ENCODE measurements at regions not wholly inside any gene's neighbourhood (a gene's known extent, or its start where the extent isn't known, plus 50 kb on each side); places are given as distances from the start of the nearest gene placed in this dataset.

- Histone ChIP-seq H3K9me3 (ENCODE audit: control insufficient read depth in 2 of 2, low read length in 2 of 2) (peaks cover 0 to 3% of the 10 kb centered on the region in 2 donors), H3K27me3 (ENCODE audit: control insufficient read depth in 2 of 2, insufficient read depth in 2 of 2, low read length in 2 of 2) (no peaks in the 10 kb centered on the region), H3K27ac (ENCODE audit: low read depth in 2 of 2, low read length in 2 of 2) (no peak overlapping the region), H3K4me3 (ENCODE audit: low read length in 2 of 2) (no peak overlapping the region), H3K4me1 (ENCODE audit: control insufficient read depth in 2 of 2, insufficient read depth in 2 of 2, low read length in 2 of 2) (no peaks in the 10 kb centered on the region), H3K36me3 (ENCODE audit: control insufficient read depth in 2 of 2, insufficient read depth in 2 of 2, low read length in 2 of 2) (no peaks in the 10 kb centered on the region), H3K9ac (ENCODE audit: low read depth in 1 of 2, low read length in 2 of 2) (no peak overlapping the region)
Observed at GRCh38 chr5:2415678-2416077, 335.8 kb downstream of the IRX2 start.

GRCh38 chr5:2410451-2410850 lies 341.0 kb downstream of the IRX2 start:
- Histone ChIP-seq H3K4me3 (ENCODE audit: low read length in 2 of 2) (no peak overlapping the region), H3K27ac (ENCODE audit: low read depth in 2 of 2, low read length in 2 of 2) (no peak overlapping the region), H3K4me1 (ENCODE audit: control insufficient read depth in 2 of 2, insufficient read depth in 2 of 2, low read length in 2 of 2) (no peaks in the 10 kb centered on the region), H3K27me3 (ENCODE audit: control insufficient read depth in 2 of 2, insufficient read depth in 2 of 2, low read length in 2 of 2) (no peaks in the 10 kb centered on the region), H3K9me3 (ENCODE audit: control insufficient read depth in 2 of 2, low read length in 2 of 2) (no peaks in the 10 kb centered on the region), H3K36me3 (ENCODE audit: control insufficient read depth in 2 of 2, insufficient read depth in 2 of 2, low read length in 2 of 2) (no peaks in the 10 kb centered on the region), H3K9ac (ENCODE audit: low read depth in 1 of 2, low read length in 2 of 2) (no peak overlapping the region)

- no peak overlapping the region for H3K4me3 ChIP-seq (ENCODE audit: low read length in 2 of 2)
- no peaks in the 10 kb centered on the region for H3K27me3 ChIP-seq (ENCODE audit: control insufficient read depth in 2 of 2, insufficient read depth in 2 of 2, low read length in 2 of 2)
- H3K9me3 ChIP-seq (ENCODE audit: control insufficient read depth in 2 of 2, low read length in 2 of 2), result no peaks in the 10 kb centered on the region
- H3K27ac ChIP-seq (ENCODE audit: low read depth in 2 of 2, low read length in 2 of 2), result no peak overlapping the region
- H3K4me1 ChIP-seq (ENCODE audit: control insufficient read depth in 2 of 2, insufficient read depth in 2 of 2, low read length in 2 of 2), result no peaks in the 10 kb centered on the region
- H3K36me3 ChIP-seq (ENCODE audit: control insufficient read depth in 2 of 2, insufficient read depth in 2 of 2, low read length in 2 of 2), result no peaks in the 10 kb centered on the region
- no peak overlapping the region for H3K9ac ChIP-seq (ENCODE audit: low read depth in 1 of 2, low read length in 2 of 2)
Observed at GRCh38 chr5:2403296-2403695, 348.2 kb downstream of the IRX2 start.

GRCh38 chr5:2399804-2400203 lies 351.7 kb downstream of the IRX2 start:
- no peak overlapping the region for H3K9ac ChIP-seq (ENCODE audit: low read depth in 1 of 2, low read length in 2 of 2)
- no peaks in the 10 kb centered on the region for H3K9me3 ChIP-seq (ENCODE audit: control insufficient read depth in 2 of 2, low read length in 2 of 2)
- H3K4me1 ChIP-seq (ENCODE audit: control insufficient read depth in 2 of 2, insufficient read depth in 2 of 2, low read length in 2 of 2), result no peaks in the 10 kb centered on the region
- H3K36me3 ChIP-seq (ENCODE audit: control insufficient read depth in 2 of 2, insufficient read depth in 2 of 2, low read length in 2 of 2), result no peaks in the 10 kb centered on the region
- H3K27ac ChIP-seq (ENCODE audit: low read depth in 2 of 2, low read length in 2 of 2), result no peak overlapping the region
- no peak overlapping the region for H3K4me3 ChIP-seq (ENCODE audit: low read length in 2 of 2)
- no peaks in the 10 kb centered on the region for H3K27me3 ChIP-seq (ENCODE audit: control insufficient read depth in 2 of 2, insufficient read depth in 2 of 2, low read length in 2 of 2)

GRCh38 chr5:2399096-2399495 lies 352.4 kb downstream of the IRX2 start:
- H3K9ac ChIP-seq (ENCODE audit: low read depth in 1 of 2, low read length in 2 of 2), result no peak overlapping the region
- H3K36me3 ChIP-seq (ENCODE audit: control insufficient read depth in 2 of 2, insufficient read depth in 2 of 2, low read length in 2 of 2), result no peaks in the 10 kb centered on the region
- H3K4me1 ChIP-seq (ENCODE audit: control insufficient read depth in 2 of 2, insufficient read depth in 2 of 2, low read length in 2 of 2), result no peaks in the 10 kb centered on the region
- no peak overlapping the region for H3K4me3 ChIP-seq (ENCODE audit: low read length in 2 of 2)
- no peak overlapping the region for H3K27ac ChIP-seq (ENCODE audit: low read depth in 2 of 2, low read length in 2 of 2)
- H3K9me3 ChIP-seq (ENCODE audit: control insufficient read depth in 2 of 2, low read length in 2 of 2), result no peaks in the 10 kb centered on the region
- H3K27me3 ChIP-seq (ENCODE audit: control insufficient read depth in 2 of 2, insufficient read depth in 2 of 2, low read length in 2 of 2), result no peaks in the 10 kb centered on the region

- Histone ChIP-seq H3K27ac (ENCODE audit: low read depth in 2 of 2, low read length in 2 of 2) (no peak overlapping the region), H3K27me3 (ENCODE audit: control insufficient read depth in 2 of 2, insufficient read depth in 2 of 2, low read length in 2 of 2) (no peaks in the 10 kb centered on the region), H3K9ac (ENCODE audit: low read depth in 1 of 2, low read length in 2 of 2) (no peak overlapping the region), H3K4me3 (ENCODE audit: low read length in 2 of 2) (no peak overlapping the region), H3K9me3 (ENCODE audit: control insufficient read depth in 2 of 2, low read length in 2 of 2) (no peaks in the 10 kb centered on the region), H3K36me3 (ENCODE audit: control insufficient read depth in 2 of 2, insufficient read depth in 2 of 2, low read length in 2 of 2) (no peaks in the 10 kb centered on the region), H3K4me1 (ENCODE audit: control insufficient read depth in 2 of 2, insufficient read depth in 2 of 2, low read length in 2 of 2) (no peaks in the 10 kb centered on the region)
Observed at GRCh38 chr5:2393556-2393955, 357.9 kb downstream of the IRX2 start.

- no peak overlapping the region for H3K9ac ChIP-seq (ENCODE audit: low read depth in 1 of 2, low read length in 2 of 2)
- no peaks in the 10 kb centered on the region for H3K27me3 ChIP-seq (ENCODE audit: control insufficient read depth in 2 of 2, insufficient read depth in 2 of 2, low read length in 2 of 2)
- no peaks in the 10 kb centered on the region for H3K4me1 ChIP-seq (ENCODE audit: control insufficient read depth in 2 of 2, insufficient read depth in 2 of 2, low read length in 2 of 2)
- H3K9me3 ChIP-seq (ENCODE audit: control insufficient read depth in 2 of 2, low read length in 2 of 2), result no peaks in the 10 kb centered on the region
- no peaks in the 10 kb centered on the region for H3K36me3 ChIP-seq (ENCODE audit: control insufficient read depth in 2 of 2, insufficient read depth in 2 of 2, low read length in 2 of 2)
- no peak overlapping the region for H3K4me3 ChIP-seq (ENCODE audit: low read length in 2 of 2)
- H3K27ac ChIP-seq (ENCODE audit: low read depth in 2 of 2, low read length in 2 of 2), result no peak overlapping the region
Observed at GRCh38 chr5:2391566-2391965, 359.9 kb downstream of the IRX2 start.

DNA sequence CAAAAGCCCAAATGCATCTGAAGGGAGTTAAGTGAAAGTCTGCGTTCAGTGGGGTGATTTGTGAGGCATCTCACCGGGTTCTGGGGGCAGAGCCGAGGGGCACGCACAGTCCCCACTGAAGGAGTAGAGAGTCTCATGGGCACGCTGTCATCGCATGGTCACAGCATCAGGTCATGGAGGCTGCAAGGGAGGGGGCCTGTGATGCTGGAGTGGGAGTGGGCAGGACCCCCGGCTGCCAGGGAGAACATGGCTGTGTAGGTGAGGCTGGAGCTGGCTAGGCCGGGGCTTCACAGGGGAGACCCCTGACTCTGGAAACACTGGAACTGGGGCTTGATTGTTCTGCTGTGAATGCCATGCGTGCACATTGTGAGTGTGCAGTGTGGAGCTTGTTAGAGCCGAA lies 360.5 kb downstream of the IRX2 start:
- no peak overlapping the region for H3K4me3 ChIP-seq (ENCODE audit: low read length in 2 of 2)
- H3K4me1 ChIP-seq (ENCODE audit: control insufficient read depth in 2 of 2, insufficient read depth in 2 of 2, low read length in 2 of 2), result no peaks in the 10 kb centered on the region
- H3K27ac ChIP-seq (ENCODE audit: low read depth in 2 of 2, low read length in 2 of 2), result no peak overlapping the region
- no peaks in the 10 kb centered on the region for H3K36me3 ChIP-seq (ENCODE audit: control insufficient read depth in 2 of 2, insufficient read depth in 2 of 2, low read length in 2 of 2)
- no peak overlapping the region for H3K9ac ChIP-seq (ENCODE audit: low read depth in 1 of 2, low read length in 2 of 2)
- H3K27me3 ChIP-seq (ENCODE audit: control insufficient read depth in 2 of 2, insufficient read depth in 2 of 2, low read length in 2 of 2), result no peaks in the 10 kb centered on the region
- no peaks in the 10 kb centered on the region for H3K9me3 ChIP-seq (ENCODE audit: control insufficient read depth in 2 of 2, low read length in 2 of 2)

DNA sequence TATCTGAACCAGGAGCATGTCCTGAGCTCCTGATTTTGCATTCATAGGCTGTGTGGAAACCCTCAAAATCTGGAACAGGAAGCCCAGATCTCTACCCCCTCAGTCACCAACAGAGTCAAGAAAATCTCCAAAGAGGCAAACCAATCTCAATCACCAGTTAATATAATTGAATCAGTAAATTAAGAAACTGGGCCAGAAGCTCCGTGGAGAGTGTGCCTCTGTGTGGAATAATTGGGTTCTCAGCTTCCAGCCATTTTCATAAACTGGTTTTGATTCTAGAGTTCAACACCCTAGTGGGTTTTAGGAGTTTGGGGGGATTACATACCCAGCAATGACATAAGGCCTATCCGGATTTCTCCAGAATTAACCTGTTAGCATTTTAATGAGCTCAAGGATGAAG lies 362.9 kb downstream of the IRX2 start:
- H3K9me3 ChIP-seq (ENCODE audit: control insufficient read depth in 2 of 2, low read length in 2 of 2), result no peaks in the 10 kb centered on the region
- H3K27me3 ChIP-seq (ENCODE audit: control insufficient read depth in 2 of 2, insufficient read depth in 2 of 2, low read length in 2 of 2), result no peaks in the 10 kb centered on the region
- H3K9ac ChIP-seq (ENCODE audit: low read depth in 1 of 2, low read length in 2 of 2), result no peak overlapping the region
- no peaks in the 10 kb centered on the region for H3K36me3 ChIP-seq (ENCODE audit: control insufficient read depth in 2 of 2, insufficient read depth in 2 of 2, low read length in 2 of 2)
- H3K4me1 ChIP-seq (ENCODE audit: control insufficient read depth in 2 of 2, insufficient read depth in 2 of 2, low read length in 2 of 2), result no peaks in the 10 kb centered on the region
- no peak overlapping the region for H3K4me3 ChIP-seq (ENCODE audit: low read length in 2 of 2)
- no peak overlapping the region for H3K27ac ChIP-seq (ENCODE audit: low read depth in 2 of 2, low read length in 2 of 2)

DNA sequence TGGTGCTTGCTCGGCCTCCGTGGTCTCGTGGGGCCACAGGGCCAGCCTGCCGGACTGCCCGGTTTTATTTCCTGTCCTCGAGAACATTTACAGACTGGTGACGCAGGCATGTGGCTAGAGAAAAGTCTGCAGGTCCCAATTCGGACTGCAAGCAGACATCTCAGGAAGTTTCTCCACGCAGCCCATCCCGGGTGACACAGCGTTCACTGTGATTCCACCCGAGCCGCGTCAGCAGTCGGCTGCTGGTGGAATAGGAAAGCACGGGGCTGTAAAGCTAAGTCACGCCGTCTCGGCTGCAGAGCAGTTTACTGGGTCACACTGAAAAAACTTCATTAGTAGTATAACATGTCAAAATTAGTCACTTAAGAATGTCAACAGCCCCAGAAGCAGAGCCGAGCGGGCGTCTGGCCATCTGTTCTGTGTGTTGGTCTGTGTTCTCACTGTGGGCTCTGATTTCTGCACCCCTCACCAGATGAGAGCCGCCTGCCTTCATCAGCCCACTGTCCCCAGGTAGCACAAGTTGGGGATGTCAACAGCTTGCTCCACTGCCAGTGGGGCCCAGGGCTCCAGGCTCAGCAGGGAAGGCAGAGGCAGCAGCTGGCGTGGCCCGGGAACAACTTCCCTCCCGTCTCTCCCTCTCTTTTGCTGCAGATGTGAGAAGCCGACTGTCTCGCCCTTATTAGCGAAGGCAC lies 363.7 kb downstream of the IRX2 start:
- H3K27me3 ChIP-seq (ENCODE audit: control insufficient read depth in 2 of 2, insufficient read depth in 2 of 2, low read length in 2 of 2), result no peaks in the 10 kb centered on the region
- no peaks in the 10 kb centered on the region for H3K36me3 ChIP-seq (ENCODE audit: control insufficient read depth in 2 of 2, insufficient read depth in 2 of 2, low read length in 2 of 2)
- H3K4me1 ChIP-seq (ENCODE audit: control insufficient read depth in 2 of 2, insufficient read depth in 2 of 2, low read length in 2 of 2), result no peaks in the 10 kb centered on the region
- no peak overlapping the region for H3K4me3 ChIP-seq (ENCODE audit: low read length in 2 of 2)
- no peaks in the 10 kb centered on the region for H3K9me3 ChIP-seq (ENCODE audit: control insufficient read depth in 2 of 2, low read length in 2 of 2)
- H3K27ac ChIP-seq (ENCODE audit: low read depth in 2 of 2, low read length in 2 of 2), result no peak overlapping the region
- H3K9ac ChIP-seq (ENCODE audit: low read depth in 1 of 2, low read length in 2 of 2), result no peak overlapping the region

GRCh38 chr5:2387250-2387633 lies 364.2 kb downstream of the IRX2 start:
- H3K9me3 ChIP-seq (ENCODE audit: control insufficient read depth in 2 of 2, low read length in 2 of 2), result no peaks in the 10 kb centered on the region
- no peaks in the 10 kb centered on the region for H3K27me3 ChIP-seq (ENCODE audit: control insufficient read depth in 2 of 2, insufficient read depth in 2 of 2, low read length in 2 of 2)
- H3K4me3 ChIP-seq (ENCODE audit: low read length in 2 of 2), result no peak overlapping the region
- no peaks in the 10 kb centered on the region for H3K36me3 ChIP-seq (ENCODE audit: control insufficient read depth in 2 of 2, insufficient read depth in 2 of 2, low read length in 2 of 2)
- no peak overlapping the region for H3K27ac ChIP-seq (ENCODE audit: low read depth in 2 of 2, low read length in 2 of 2)
- H3K4me1 ChIP-seq (ENCODE audit: control insufficient read depth in 2 of 2, insufficient read depth in 2 of 2, low read length in 2 of 2), result no peaks in the 10 kb centered on the region
- H3K9ac ChIP-seq (ENCODE audit: low read depth in 1 of 2, low read length in 2 of 2), result no peak overlapping the region

All from mucosa of rectum (tissue), 2 donors.